Ovary (tissue), 7 donors: ENCODE measurements at regions not wholly inside any gene's neighbourhood (a gene's known extent, or its start where the extent isn't known, plus 50 kb on each side); places are given as distances from the start of the nearest gene placed in this dataset.

ENCODE experiments used
- DNase-seq, 5 donors: peaks; one replicate each; pipeline ENCODE4 v3.0.0-alpha.2; 2019 to 2020
- H3K27ac ChIP-seq, 2 donors: fragments of 200-600 bp; one replicate each; pipeline versions ENCODE4 v1.5.1 to v1.8.0; 2019 to 2022
- H3K27me3 ChIP-seq: fragments of 200-600 bp; one replicate; pipeline ENCODE4 v1.8.0; 2022
- H3K36me3 ChIP-seq: fragments of 200-600 bp; sonication (generic); one replicate; pipeline ENCODE4 v1.5.1; 2019
- H3K4me1 ChIP-seq: one replicate; pipeline ENCODE4 v1.8.1; 2013; ENCODE audit warnings: mild to moderate bottlenecking, moderate library complexity; ENCODE audit not compliant: insufficient read depth
- H3K4me3 ChIP-seq: fragments of 200-600 bp; sonication (generic); one replicate; pipeline ENCODE4 v1.5.1; 2017
- H3K9me3 ChIP-seq, 2 donors: fragments of 200-600 bp in 1 of 2; sonication (generic) in 1 of 2; one replicate each; pipeline versions ENCODE4 v1.5.1 to v1.8.1; 2013 to 2019; ENCODE audit warnings: mild to moderate bottlenecking in 1 of 2, moderate library complexity in 1 of 2
- CTCF ChIP-seq, 3 donors: fragments of 450-650 bp in 2 of 3; fragments of 200-600 bp in 1 of 3; IDR thresholded peaks; one replicate each; pipeline versions ENCODE4 v1.5.1 to v1.8.0; 2016 to 2022; ENCODE audit warnings: antibody characterized with exemption in 3 of 3, mild to moderate bottlenecking in 1 of 3
- EP300 ChIP-seq: sonication (generic); formaldehyde crosslinking; IDR thresholded peaks from one replicate; pipeline ENCODE4 v1.6.1; 2017; ENCODE audit warnings: antibody characterized with exemption
- POLR2A ChIP-seq: fragments of 450-650 bp; IDR thresholded peaks from one replicate; pipeline ENCODE4 v1.6.1; 2017; ENCODE audit warnings: antibody characterized with exemption, mild to moderate bottlenecking, moderate library complexity
- WGBS, 3 donors: extraction: QIAGEN DNeasy Blood & Tissue Kit in 1 of 3; methylation state at CpG; one replicate each; pipeline versions ENCODE4 v1.1.5 to v1.1.7; 2013 to 2017; 5-methylcytosine and 5-hydroxymethylcytosine counted together
- intact Hi-C, 4 donors: fragments of 100-400 bp; cut with DNase I; formaldehyde crosslinking; loops; one replicate each; pipeline versions ENCODE4 v1.11.0 to v1.15.1; 2022 to 2023
- donor health status: DM: no; HTN: no; CAD: no; lungs with moderate emphysema.
- donor health status: DM: no; HTN: no; CAD: no.
- donor health status: Bipolar disorder and iron deficiency.
- donor health status: DM: no; HTN: no; CAD: no.
- donor health status: DM: yes; HTN: yes; CAD: no.

GRCh38 chr20:22863826-22864225 is 171.3 kb upstream of the SSTR4 start:
- DNase-seq = no peak
- no peaks in the 10 kb centered on the region for H3K27me3 ChIP-seq
- TF ChIP-seq POLR2A (no peak), CTCF (IDR thresholded peaks at IDR 0.05) (no peak)
- no peak overlapping the region for H3K4me3 ChIP-seq
- no peaks in the 10 kb centered on the region for H3K36me3 ChIP-seq
- no peaks in the 10 kb centered on the region for H3K9me3 ChIP-seq
- H3K27ac ChIP-seq = no peak overlapping the region
- H3K4me1 ChIP-seq = no peaks in the 10 kb centered on the region
- intact Hi-C loops = no loop called here
- 15 to 37% (median 22%) methylated on average over 4 of the region's 4 CpGs for WGBS, 3 donors

GRCh38 chr20:22866812-22867341 is 168.2 kb upstream of the SSTR4 start:
- Histone ChIP-seq H3K9me3 (no peaks in the 10 kb centered on the region), H3K36me3 (no peaks in the 10 kb centered on the region), H3K27me3 (no peaks in the 10 kb centered on the region), H3K4me3 (no peak overlapping the region), H3K27ac (no peak overlapping the region), H3K4me1 (no peaks in the 10 kb centered on the region)
- WGBS, 3 donors = 12 to 26% (median 16%) methylated on average over 2 of the region's 2 CpGs
- no peak for DNase-seq
- intact Hi-C loops = no loop called here
- no peak for TF ChIP-seq POLR2A
- TF ChIP-seq EP300 = no peak
- no peak for TF ChIP-seq CTCF (IDR thresholded peaks at IDR 0.05)

- H3K4me1 ChIP-seq = no peaks in the 10 kb centered on the region
- no peak for DNase-seq
- H3K27ac ChIP-seq = no peak overlapping the region
- TF ChIP-seq POLR2A (no peak), EP300 (no peak), CTCF (IDR thresholded peaks at IDR 0.05) (no peak)
- H3K36me3 ChIP-seq = no peaks in the 10 kb centered on the region
- H3K27me3 ChIP-seq = no peaks in the 10 kb centered on the region
- H3K9me3 ChIP-seq = no peaks in the 10 kb centered on the region
- no peak overlapping the region for H3K4me3 ChIP-seq
- 87 to 90% (median 89%) methylated on average over 4 of the region's 4 CpGs for WGBS, 3 donors
- intact Hi-C loops = no loop called here
Measured at GRCh38 chr20:22878166-22878565, 156.9 kb upstream of the SSTR4 start.

- Histone ChIP-seq H3K27ac (no peak overlapping the region), H3K4me1 (no peaks in the 10 kb centered on the region), H3K36me3 (no peaks in the 10 kb centered on the region), H3K9me3 (no peaks in the 10 kb centered on the region), H3K4me3 (no peak overlapping the region), H3K27me3 (no peaks in the 10 kb centered on the region)
- intact Hi-C loops = no loop called here
- no peak for DNase-seq
- TF ChIP-seq CTCF (IDR thresholded peaks at IDR 0.05) = no peak
- no peak for TF ChIP-seq POLR2A
- no peak for TF ChIP-seq EP300
- 64 to 72% (median 70%) methylated on average over 2 of the region's 2 CpGs for WGBS, 3 donors
Measured at GRCh38 chr20:22880277-22880676, 154.8 kb upstream of the SSTR4 start.
